ENCODE measurements at regions not wholly inside any gene's neighbourhood (a gene's known extent, or its start where the extent isn't known, plus 50 kb on each side); places are given as distances from the start of the nearest gene placed in this dataset.
"Not testable (repeated sequence)": the region's sequence is repeated elsewhere in the genome, so short reads cannot be mapped to it uniquely, and the experiment has no call there.

GRCh38 chr5:40346901-40347300 lies 332.8 kb upstream of the PTGER4 start:
- Histone ChIP-seq H2AFZ (ENCODE audit: low read length) (no peak overlapping the region), H4K20me1 (ENCODE audit: insufficient read depth, low read length) (no peaks in the 10 kb centered on the region), H3K79me2 (ENCODE audit: low read length) (no peaks in the 10 kb centered on the region), H3K9me2 (replicated peaks; ENCODE audit: insufficient read depth, low read length) (no peaks in the 10 kb centered on the region), H3K4me3 (ENCODE audit: low read length) (no peak overlapping the region), H3K27me3 (replicated peaks; ENCODE audit: insufficient read depth, low read length) (no peaks in the 10 kb centered on the region), H3K36me3 (replicated peaks; ENCODE audit: insufficient read depth, low read length) (no peaks in the 10 kb centered on the region), H3K4me1 (ENCODE audit: low read length) (no peaks in the 10 kb centered on the region), H3F3A (ENCODE audit: insufficient read depth, low read length) (no peaks in the 10 kb centered on the region), H3K27ac (ENCODE audit: low read length) (no peak overlapping the region), H3K9me3 (replicated peaks; ENCODE audit: insufficient read depth, low read length) (no peaks in the 10 kb centered on the region), H3K4me2 (ENCODE audit: low read depth, low read length) (no peak overlapping the region), H3K9ac (ENCODE audit: low read length) (no peak overlapping the region)
- no peak for DNase-seq
- TF ChIP-seq CTCF (IDR thresholded peaks at IDR 0.05; ENCODE audit: low read length) (no peak), EZH2phosphoT487 (IDR thresholded peaks at IDR 0.05; ENCODE audit: low read length) (no peak), EZH2 (optimal IDR thresholded peaks at IDR 0.05; ENCODE audit: low read depth, low read length) (no peak)

- H3K79me2 ChIP-seq (ENCODE audit: low read length); H3K4me1 ChIP-seq (ENCODE audit: low read length); H3K4me3 ChIP-seq (ENCODE audit: low read length); DNase-seq; H3K27ac ChIP-seq (ENCODE audit: low read length); H3F3A ChIP-seq (ENCODE audit: insufficient read depth, low read length); H3K9me3 ChIP-seq (replicated peaks; ENCODE audit: insufficient read depth, low read length); H3K9me2 ChIP-seq (replicated peaks; ENCODE audit: insufficient read depth, low read length); H3K27me3 ChIP-seq (replicated peaks; ENCODE audit: insufficient read depth, low read length); H3K36me3 ChIP-seq (replicated peaks; ENCODE audit: insufficient read depth, low read length); H4K20me1 ChIP-seq (ENCODE audit: insufficient read depth, low read length); H3K9ac ChIP-seq (ENCODE audit: low read length); H2AFZ ChIP-seq (ENCODE audit: low read length); H3K4me2 ChIP-seq (ENCODE audit: low read depth, low read length): not testable (repeated sequence)
Observed at GRCh38 chr5:40338434-40338833, 341.3 kb upstream of the PTGER4 start.

- Histone ChIP-seq H3K27me3 (replicated peaks; ENCODE audit: insufficient read depth, low read length) (no peaks in the 10 kb centered on the region), H3K79me2 (ENCODE audit: low read length) (no peaks in the 10 kb centered on the region), H3K9ac (ENCODE audit: low read length) (no peak overlapping the region), H3K4me2 (ENCODE audit: low read depth, low read length) (no peak overlapping the region), H3F3A (ENCODE audit: insufficient read depth, low read length) (no peaks in the 10 kb centered on the region), H2AFZ (ENCODE audit: low read length) (no peak overlapping the region), H3K27ac (ENCODE audit: low read length) (no peak overlapping the region), H3K4me1 (ENCODE audit: low read length) (no peaks in the 10 kb centered on the region), H3K36me3 (replicated peaks; ENCODE audit: insufficient read depth, low read length) (no peaks in the 10 kb centered on the region), H4K20me1 (ENCODE audit: insufficient read depth, low read length) (no peaks in the 10 kb centered on the region), H3K9me3 (replicated peaks; ENCODE audit: insufficient read depth, low read length) (no peaks in the 10 kb centered on the region), H3K9me2 (replicated peaks; ENCODE audit: insufficient read depth, low read length) (no peaks in the 10 kb centered on the region), H3K4me3 (ENCODE audit: low read length) (no peak overlapping the region)
- no peak for TF ChIP-seq EZH2phosphoT487 (IDR thresholded peaks at IDR 0.05; ENCODE audit: low read length)
- DNase-seq: no peak
Observed at GRCh38 chr5:40334242-40334635, 345.5 kb upstream of the PTGER4 start.

- no peak for DNase-seq
- TF ChIP-seq EZH2phosphoT487 (IDR thresholded peaks at IDR 0.05; ENCODE audit: low read length) (no peak), CTCF (IDR thresholded peaks at IDR 0.05; ENCODE audit: low read length) (no peak), EZH2 (optimal IDR thresholded peaks at IDR 0.05; ENCODE audit: low read depth, low read length) (no peak)
- Histone ChIP-seq H2AFZ (ENCODE audit: low read length) (no peak overlapping the region), H3K9ac (ENCODE audit: low read length) (no peak overlapping the region), H3K9me2 (replicated peaks; ENCODE audit: insufficient read depth, low read length) (no peaks in the 10 kb centered on the region), H3K27ac (ENCODE audit: low read length) (no peak overlapping the region), H3K4me2 (ENCODE audit: low read depth, low read length) (no peak overlapping the region), H3F3A (ENCODE audit: insufficient read depth, low read length) (no peaks in the 10 kb centered on the region), H3K79me2 (ENCODE audit: low read length) (no peaks in the 10 kb centered on the region), H3K27me3 (replicated peaks; ENCODE audit: insufficient read depth, low read length) (no peaks in the 10 kb centered on the region), H3K36me3 (replicated peaks; ENCODE audit: insufficient read depth, low read length) (no peaks in the 10 kb centered on the region), H3K4me1 (ENCODE audit: low read length) (no peaks in the 10 kb centered on the region), H3K9me3 (replicated peaks; ENCODE audit: insufficient read depth, low read length) (no peaks in the 10 kb centered on the region), H3K4me3 (ENCODE audit: low read length) (no peak overlapping the region), H4K20me1 (ENCODE audit: insufficient read depth, low read length) (no peaks in the 10 kb centered on the region)
Observed at GRCh38 chr5:40333459-40334241, 346.1 kb upstream of the PTGER4 start.

Data from MM.1S (cell line).